Smooth muscle cell (in vitro differentiated cells): ENCODE measurements at regions not wholly inside any gene's neighbourhood (a gene's known extent, or its start where the extent isn't known, plus 50 kb on each side); places are given as distances from the start of the nearest gene placed in this dataset.
"Not testable (repeated sequence)": the region's sequence is repeated elsewhere in the genome, so short reads cannot be mapped to it uniquely, and the experiment has no call there.

ENCODE experiments used
- DNase-seq: peaks from one replicate; lab custom pipeline; 2025; ENCODE audit not compliant: unreplicated experiment; lab: John Stamatoyannopoulos, UW
- H2AFZ ChIP-seq: fragments of 200-600 bp; sonication (generic); 2 replicates; pipeline ENCODE4 v1.6.0; 2016; ENCODE audit warnings: antibody characterized with exemption, low read depth, mild to moderate bottlenecking
- H3F3A ChIP-seq: fragments of 200-600 bp; sonication (generic); 2 replicates; pipeline ENCODE4 v1.6.0; 2017; ENCODE audit warnings: antibody characterized with exemption, low read depth
- H3K27ac ChIP-seq: fragments of 200-600 bp; sonication (generic); 2 replicates; pipeline ENCODE4 v1.5.1; 2016; ENCODE audit warnings: low read depth, mild to moderate bottlenecking
- H3K27me3 ChIP-seq: fragments of 200-600 bp; sonication (generic); 2 replicates; pipeline ENCODE4 v1.6.1; 2016; ENCODE audit warnings: low read depth, mild to moderate bottlenecking
- H3K36me3 ChIP-seq: fragments of 200-600 bp; sonication (generic); 2 replicates; pipeline ENCODE4 v1.5.1; 2016; ENCODE audit warnings: low read depth
- H3K4me1 ChIP-seq: fragments of 200-600 bp; sonication (generic); 2 replicates; pipeline ENCODE4 v1.5.1; 2016; ENCODE audit warnings: low read depth
- H3K4me2 ChIP-seq: fragments of 200-600 bp; sonication (generic); 2 replicates; pipeline ENCODE4 v1.6.0; 2016; ENCODE audit warnings: mild to moderate bottlenecking
- H3K4me3 ChIP-seq: fragments of 200-600 bp; sonication (generic); 2 replicates; pipeline ENCODE4 v1.5.1; 2016; ENCODE audit warnings: mild to moderate bottlenecking
- H3K79me2 ChIP-seq: fragments of 200-600 bp; sonication (generic); 2 replicates; pipeline ENCODE4 v1.6.0; 2016; ENCODE audit warnings: low read depth, mild to moderate bottlenecking
- H3K9ac ChIP-seq: fragments of 200-600 bp; sonication (generic); 2 replicates; pipeline ENCODE4 v1.6.0; 2016; ENCODE audit warnings: low read depth
- H3K9me3 ChIP-seq: fragments of 200-600 bp; sonication (generic); replicated peaks from 2 replicates; pipeline ENCODE4 v1.5.1; 2016; ENCODE audit warnings: low read depth
- H4K20me1 ChIP-seq: fragments of 200-600 bp; sonication (generic); 2 replicates; pipeline ENCODE4 v1.6.0; 2016; ENCODE audit warnings: low read depth
- CTCF ChIP-seq: fragments of 200-600 bp; sonication (generic); IDR thresholded peaks from 2 replicates; pipeline ENCODE4 v1.5.1; 2017; ENCODE audit warnings: borderline replicate concordance, mild to moderate bottlenecking, antibody characterized with exemption; ENCODE audit not compliant: insufficient read depth, poor library complexity, severe bottlenecking
- WGBS: methylation state at CpG from one replicate; pipeline ENCODE4 v1.1.7; 2016; ENCODE audit warnings: low lambda C conversion rate; 5-methylcytosine and 5-hydroxymethylcytosine counted together

DNA sequence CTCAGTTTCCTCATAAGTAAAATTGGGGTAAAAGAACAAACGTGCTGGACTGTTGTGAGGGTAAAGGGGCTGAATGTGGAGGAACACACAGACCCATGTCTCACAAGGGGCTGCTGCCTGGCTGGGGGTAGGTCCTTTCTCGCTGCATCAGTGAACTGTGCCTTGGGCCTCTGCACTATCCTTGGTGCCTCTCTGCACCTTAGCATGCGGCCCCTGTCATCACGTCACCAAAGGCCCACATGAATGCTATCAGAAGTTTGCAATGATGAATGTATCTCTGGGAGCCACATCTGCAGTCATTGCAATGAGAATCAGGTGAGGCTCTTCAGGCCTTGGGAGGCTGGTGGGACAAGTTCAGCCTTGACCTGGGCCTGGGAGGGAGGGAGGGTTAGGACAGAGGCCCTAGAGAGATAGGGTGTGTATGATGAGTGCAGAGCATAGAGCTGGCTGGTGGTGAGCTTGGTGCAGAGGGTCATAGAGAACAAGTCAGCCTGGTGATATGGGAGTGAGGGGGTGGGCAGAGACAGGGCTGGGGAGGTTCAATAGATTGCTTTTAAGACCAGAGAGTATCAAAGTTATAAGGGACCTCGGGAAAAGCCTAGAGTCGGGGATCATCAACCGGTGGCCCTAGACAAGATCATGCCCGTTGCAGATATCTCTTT lies 308.4 kb downstream of the RPS24 start:
- Histone ChIP-seq H3K36me3 (no peaks in the 10 kb centered on the region), H4K20me1 (no peaks in the 10 kb centered on the region), H3K4me2 (no peak overlapping the region), H3K27me3 (no peaks in the 10 kb centered on the region), H3K79me2 (no peaks in the 10 kb centered on the region), H3K9me3 (no peaks in the 10 kb centered on the region), H3K9ac (no peak overlapping the region), H2AFZ (no peak overlapping the region), H3K4me3 (no peak overlapping the region), H3K27ac (no peak overlapping the region), H3F3A (peaks cover 4% of the 10 kb centered on the region), H3K4me1 (no peaks in the 10 kb centered on the region)
- no peak for TF ChIP-seq CTCF
- WGBS = 92% methylated on average over 8 of the region's 8 CpGs
- no peak for DNase-seq

DNA sequence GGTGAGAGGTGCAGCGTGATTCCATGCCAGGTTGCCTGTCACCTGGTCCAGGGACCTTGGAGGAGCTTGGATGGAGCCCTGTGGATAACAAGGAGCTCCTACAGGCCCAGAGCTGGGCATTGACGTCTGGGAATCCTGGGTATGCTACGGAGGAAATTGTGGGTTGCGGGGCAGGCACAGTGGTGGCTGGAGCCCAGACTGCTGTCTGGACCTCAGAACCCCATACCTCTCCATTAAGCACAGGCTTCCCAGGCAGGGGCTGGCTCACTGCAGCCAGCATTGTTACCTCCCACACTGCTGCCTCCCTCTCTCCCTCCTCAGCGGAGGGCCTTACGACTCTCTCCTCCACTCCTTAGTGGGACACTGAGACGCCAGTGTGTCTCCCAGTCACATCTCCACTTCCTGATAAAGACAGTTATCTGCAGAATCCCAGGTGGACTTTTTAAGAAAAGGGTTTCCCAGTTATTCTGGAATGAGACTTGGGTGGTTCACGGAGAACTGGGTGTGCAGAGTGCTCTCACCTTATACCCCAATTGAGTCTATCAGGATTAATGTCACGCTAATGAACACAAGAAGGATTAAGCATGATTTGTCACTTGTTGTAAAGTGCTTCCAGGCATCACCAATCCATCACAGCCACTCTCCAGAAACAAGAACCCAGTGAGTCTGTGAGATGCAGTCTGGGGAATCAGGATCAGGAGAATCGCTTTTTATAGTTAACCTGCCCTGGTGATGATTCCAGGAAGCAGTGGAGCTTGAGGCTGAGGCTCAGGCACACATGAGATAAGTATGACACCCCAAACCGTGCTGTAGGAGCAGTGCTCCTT lies 309.4 kb downstream of the RPS24 start:
- no peaks in the 10 kb centered on the region for H3K4me1 ChIP-seq
- no peaks in the 10 kb centered on the region for H3K9me3 ChIP-seq
- no peak overlapping the region for H2AFZ ChIP-seq
- H4K20me1 ChIP-seq = no peaks in the 10 kb centered on the region
- peaks cover 4% of the 10 kb centered on the region for H3F3A ChIP-seq
- H3K27ac ChIP-seq = no peak overlapping the region
- WGBS = 56% methylated on average over 11 of the region's 11 CpGs
- H3K36me3 ChIP-seq = no peaks in the 10 kb centered on the region
- H3K27me3 ChIP-seq = no peaks in the 10 kb centered on the region
- no peak overlapping the region for H3K4me2 ChIP-seq
- H3K4me3 ChIP-seq = no peak overlapping the region
- DNase-seq = no peak
- no peak overlapping the region for H3K9ac ChIP-seq
- TF ChIP-seq CTCF = no peak
- no peaks in the 10 kb centered on the region for H3K79me2 ChIP-seq

DNA sequence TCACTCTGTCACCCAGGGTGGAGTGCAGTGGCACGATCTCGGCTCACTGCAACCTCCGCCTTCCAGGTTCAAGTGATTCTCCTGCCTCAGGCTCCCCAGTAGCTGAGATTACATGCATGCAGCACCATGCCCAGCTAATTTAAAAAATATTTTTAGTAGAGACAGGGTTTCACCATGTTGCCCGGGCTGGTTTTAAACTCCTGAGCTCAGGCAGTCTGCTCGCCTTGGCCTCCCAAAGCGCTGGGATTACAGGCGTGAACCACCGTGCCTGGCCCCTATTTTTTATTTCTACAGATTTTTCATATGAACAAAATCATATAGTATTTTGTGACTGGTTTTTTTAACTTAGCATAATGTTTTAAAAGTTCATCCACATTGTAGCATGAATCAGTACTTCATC lies 310.6 kb downstream of the RPS24 start:
- not testable (repeated sequence) for H2AFZ ChIP-seq, H3K36me3 ChIP-seq, H3K9me3 ChIP-seq, H3K27me3 ChIP-seq, H3K4me2 ChIP-seq, H3F3A ChIP-seq, H3K27ac ChIP-seq, DNase-seq, H3K79me2 ChIP-seq, H3K4me3 ChIP-seq, H3K9ac ChIP-seq, H4K20me1 ChIP-seq, H3K4me1 ChIP-seq
- WGBS = 92% methylated on average over 8 of the region's 8 CpGs

- H3K79me2 ChIP-seq, H3K4me1 ChIP-seq, H3K27ac ChIP-seq, H3K36me3 ChIP-seq, H2AFZ ChIP-seq, H4K20me1 ChIP-seq, H3K9me3 ChIP-seq, H3K4me2 ChIP-seq, H3K4me3 ChIP-seq, H3F3A ChIP-seq, H3K27me3 ChIP-seq, DNase-seq, H3K9ac ChIP-seq: not testable (repeated sequence)
- WGBS = 98% methylated on average over 3 of the region's 3 CpGs
Observed at GRCh38 chr10:78345515-78345914, 311.9 kb downstream of the RPS24 start.
